ENCODE measurements at regions not wholly inside any gene's neighbourhood (a gene's known extent, or its start where the extent isn't known, plus 50 kb on each side); places are given as distances from the start of the nearest gene placed in this dataset.

DNA sequence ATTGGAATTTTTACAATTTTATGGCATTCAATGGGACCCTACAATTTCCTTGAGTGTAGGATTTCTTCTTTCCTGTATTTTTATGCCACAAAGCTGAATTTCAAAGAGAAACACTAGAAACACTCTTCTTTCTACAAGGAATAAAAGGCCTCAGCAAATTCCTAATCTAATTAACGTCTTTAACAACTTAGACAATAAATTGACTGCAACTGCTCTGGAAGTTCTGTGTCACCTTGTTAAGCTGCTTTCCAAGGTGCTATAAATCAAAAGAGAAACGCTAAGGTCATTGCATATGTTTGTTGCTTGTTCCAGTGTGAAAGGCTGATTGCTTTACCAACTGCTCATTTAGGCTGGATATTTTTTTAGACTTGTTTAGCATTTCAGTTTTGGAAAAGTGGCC lies 182.2 kb downstream of the POLR1F start:
- H3K4me1 Mint-ChIP-seq, result no peaks in the 10 kb centered on the region
- no peak overlapping the region for H2AFZ ChIP-seq (ENCODE audit: insufficient read depth, low read depth, low read length, poor library complexity, severe bottlenecking)

DNA sequence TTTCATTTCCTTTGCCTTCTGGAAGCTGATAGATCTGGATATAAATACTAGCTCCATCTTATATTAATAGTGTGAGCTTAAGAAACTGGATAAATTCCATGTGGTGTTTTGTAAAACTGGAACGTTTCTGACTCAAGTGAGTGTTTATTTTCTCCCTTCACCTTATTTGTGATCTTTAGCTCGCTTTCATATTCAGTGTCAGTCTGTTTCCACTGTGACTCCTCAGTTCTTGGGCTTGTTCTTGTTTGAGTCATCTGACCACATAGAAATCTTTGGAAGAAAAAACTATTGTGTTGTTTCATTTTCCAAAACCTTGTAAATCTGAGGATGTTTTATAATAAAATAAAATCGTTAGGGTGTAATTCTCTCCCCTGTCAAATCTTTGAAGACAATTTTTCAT lies 186.4 kb downstream of the POLR1F start:
- no peak overlapping the region for H3K27ac ChIP-seq (ENCODE audit: low read depth in 1 of 2, low read length in 2 of 2)
- no CpG with 5 or more reads among the region's 3 CpGs for WGBS (ENCODE audit: insufficient coverage)
- no peak overlapping the region for H3K4me3 ChIP-seq (replicated peaks in 1 of 3; ENCODE audit: low read depth in 2 of 3, low read length in 3 of 3)
- DNase-seq, result no peak
- H4K20me1 ChIP-seq (ENCODE audit: insufficient read depth, low read length), result no peaks in the 10 kb centered on the region
- H3K36me3 ChIP-seq (replicated peaks in 1 of 2; ENCODE audit: control insufficient read depth in 1 of 2, insufficient read depth in 2 of 2, low read length in 2 of 2), result no peaks in the 10 kb centered on the region
- TF ChIP-seq, protein P1, sequence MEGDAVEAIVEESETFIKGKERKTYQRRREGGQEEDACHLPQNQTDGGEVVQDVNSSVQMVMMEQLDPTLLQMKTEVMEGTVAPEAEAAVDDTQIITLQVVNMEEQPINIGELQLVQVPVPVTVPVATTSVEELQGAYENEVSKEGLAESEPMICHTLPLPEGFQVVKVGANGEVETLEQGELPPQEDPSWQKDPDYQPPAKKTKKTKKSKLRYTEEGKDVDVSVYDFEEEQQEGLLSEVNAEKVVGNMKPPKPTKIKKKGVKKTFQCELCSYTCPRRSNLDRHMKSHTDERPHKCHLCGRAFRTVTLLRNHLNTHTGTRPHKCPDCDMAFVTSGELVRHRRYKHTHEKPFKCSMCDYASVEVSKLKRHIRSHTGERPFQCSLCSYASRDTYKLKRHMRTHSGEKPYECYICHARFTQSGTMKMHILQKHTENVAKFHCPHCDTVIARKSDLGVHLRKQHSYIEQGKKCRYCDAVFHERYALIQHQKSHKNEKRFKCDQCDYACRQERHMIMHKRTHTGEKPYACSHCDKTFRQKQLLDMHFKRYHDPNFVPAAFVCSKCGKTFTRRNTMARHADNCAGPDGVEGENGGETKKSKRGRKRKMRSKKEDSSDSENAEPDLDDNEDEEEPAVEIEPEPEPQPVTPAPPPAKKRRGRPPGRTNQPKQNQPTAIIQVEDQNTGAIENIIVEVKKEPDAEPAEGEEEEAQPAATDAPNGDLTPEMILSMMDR (IDR thresholded peaks at IDR 0.05), result no peak
- H3K9ac ChIP-seq (ENCODE audit: insufficient read depth, low read length, poor library complexity, severe bottlenecking), result no peak overlapping the region
- intact Hi-C loops (cut with micrococcal nuclease), result no loop called here
- no peaks in the 10 kb centered on the region for H3K4me1 Mint-ChIP-seq
- H3K9me3 Mint-ChIP-seq, result peaks cover 0 to 3% (median 1%) of the 10 kb centered on the region in 7 donors
- H3K4me3 Mint-ChIP-seq, result no peak overlapping the region
- H3K27me3 ChIP-seq (ENCODE audit: control insufficient read depth in 2 of 2, insufficient read depth in 2 of 2, low read length in 2 of 2), result no peaks in the 10 kb centered on the region
- H3K4me1 ChIP-seq (ENCODE audit: control insufficient read depth in 1 of 2, insufficient read depth in 2 of 2, low read length in 2 of 2), result no peaks in the 10 kb centered on the region
- H2AFZ ChIP-seq (ENCODE audit: insufficient read depth, low read depth, low read length, poor library complexity, severe bottlenecking), result no peak overlapping the region
- H3K36me3 Mint-ChIP-seq, result no peaks in the 10 kb centered on the region
- H3K79me2 ChIP-seq (ENCODE audit: insufficient read depth, low read length), result no peaks in the 10 kb centered on the region
- H3K27ac Mint-ChIP-seq, result no peak overlapping the region
- H3K9me3 ChIP-seq (replicated peaks in 1 of 2; ENCODE audit: control insufficient read depth in 1 of 2, insufficient read depth in 1 of 2, low read length in 2 of 2), result no peaks in the 10 kb centered on the region
- no peaks in the 10 kb centered on the region for H3K27me3 Mint-ChIP-seq (ENCODE audit: low read depth in 3 of 3)
- no peak overlapping the region for H3K4me2 ChIP-seq (replicated peaks; ENCODE audit: extremely low read depth, low read length, poor library complexity, severe bottlenecking)

More for the DNA sequence above, 182.2 kb downstream of the POLR1F start:
- no peak overlapping the region for H3K4me3 Mint-ChIP-seq
- 25% methylated on average over 1 of the region's 2 CpGs for WGBS (ENCODE audit: insufficient coverage)
- Histone ChIP-seq H3K79me2 (ENCODE audit: insufficient read depth, low read length) (no peaks in the 10 kb centered on the region), H3K27ac (ENCODE audit: low read depth in 1 of 2, low read length in 2 of 2) (no peak overlapping the region), H3K4me2 (replicated peaks; ENCODE audit: extremely low read depth, low read length, poor library complexity, severe bottlenecking) (no peak overlapping the region), H3K27me3 (ENCODE audit: control insufficient read depth in 2 of 2, insufficient read depth in 2 of 2, low read length in 2 of 2) (no peaks in the 10 kb centered on the region), H3K4me1 (ENCODE audit: control insufficient read depth in 1 of 2, insufficient read depth in 2 of 2, low read length in 2 of 2) (no peaks in the 10 kb centered on the region), H3K4me3 (replicated peaks in 1 of 3; ENCODE audit: low read depth in 2 of 3, low read length in 3 of 3) (no peak overlapping the region), H4K20me1 (ENCODE audit: insufficient read depth, low read length) (no peaks in the 10 kb centered on the region), H3K9me3 (replicated peaks in 1 of 2; ENCODE audit: control insufficient read depth in 1 of 2, insufficient read depth in 1 of 2, low read length in 2 of 2) (peaks cover 0 to 3% of the 10 kb centered on the region in 2 donors), H3K9ac (ENCODE audit: insufficient read depth, low read length, poor library complexity, severe bottlenecking) (no peak overlapping the region), H3K36me3 (replicated peaks in 1 of 2; ENCODE audit: control insufficient read depth in 1 of 2, insufficient read depth in 2 of 2, low read length in 2 of 2) (no peaks in the 10 kb centered on the region)
- DNase-seq, result no peak
- H3K27me3 Mint-ChIP-seq (ENCODE audit: low read depth in 3 of 3), result no peaks in the 10 kb centered on the region
- intact Hi-C loops (cut with micrococcal nuclease), result no loop called here
- TF ChIP-seq, protein P1 (IDR thresholded peaks at IDR 0.05), result no peak
- no peaks in the 10 kb centered on the region for H3K9me3 Mint-ChIP-seq
- no peaks in the 10 kb centered on the region for H3K36me3 Mint-ChIP-seq
- no peak overlapping the region for H3K27ac Mint-ChIP-seq

Data from CD14-positive monocyte (primary cell).